ENCODE measurements at regions not wholly inside any gene's neighbourhood (a gene's known extent, or its start where the extent isn't known, plus 50 kb on each side); places are given as distances from the start of the nearest gene placed in this dataset.

DNA sequence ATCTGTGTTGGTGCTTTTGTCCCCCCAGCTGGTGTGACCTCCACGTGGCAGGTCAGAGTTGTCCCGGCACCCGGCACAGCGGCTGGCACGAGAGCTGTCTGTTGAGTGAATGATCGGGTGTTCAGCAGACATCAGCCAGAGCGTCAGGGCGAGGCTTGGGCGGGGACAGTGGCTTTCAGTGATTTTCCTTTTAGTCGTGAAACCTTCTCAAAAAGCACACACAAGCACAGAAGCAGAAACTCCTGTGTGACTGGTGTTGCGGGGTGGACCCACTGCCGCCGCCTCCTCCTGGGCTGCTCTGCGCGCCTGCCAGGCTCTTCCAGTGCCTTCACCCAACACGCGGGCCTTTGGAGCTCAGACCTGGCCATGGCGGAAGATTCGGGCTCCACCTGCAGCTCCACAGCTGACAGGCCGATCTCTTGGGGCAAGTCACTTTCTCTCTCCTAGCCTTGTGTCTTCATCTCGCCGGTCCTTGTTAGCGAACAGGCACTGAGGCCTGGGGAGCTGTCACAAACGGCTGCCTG is 51.4 kb upstream of the HGFAC start:
- TF ChIP-seq NRF1 (IDR thresholded peaks at IDR 0.05; ENCODE audit: low read depth, low read length) (no peak), FOXM1 (IDR thresholded peaks at IDR 0.05; ENCODE audit: low read depth) (no peak), EZH2phosphoT487 (IDR thresholded peaks at IDR 0.05; ENCODE audit: borderline replicate concordance, low read depth) (no peak), SIN3A (IDR thresholded peaks at IDR 0.05; ENCODE audit: borderline replicate concordance, low read depth, low read length) (no peak), SMC3 (IDR thresholded peaks at IDR 0.05; ENCODE audit: low read depth, low read length) (no peak), NFIC (IDR thresholded peaks at IDR 0.05; ENCODE audit: borderline replicate concordance) (no peak), POLR2AphosphoS5 (IDR thresholded peaks at IDR 0.05; ENCODE audit: low read depth, low read length) (no peak), YY1 (IDR thresholded peaks at IDR 0.05; ENCODE audit: low read depth) (no peak), MEF2A (IDR thresholded peaks at IDR 0.05; ENCODE audit: borderline replicate concordance, low read depth) (no peak), ELF1 (IDR thresholded peaks at IDR 0.05) (no peak)
- TF ChIP-seq, protein P1, sequence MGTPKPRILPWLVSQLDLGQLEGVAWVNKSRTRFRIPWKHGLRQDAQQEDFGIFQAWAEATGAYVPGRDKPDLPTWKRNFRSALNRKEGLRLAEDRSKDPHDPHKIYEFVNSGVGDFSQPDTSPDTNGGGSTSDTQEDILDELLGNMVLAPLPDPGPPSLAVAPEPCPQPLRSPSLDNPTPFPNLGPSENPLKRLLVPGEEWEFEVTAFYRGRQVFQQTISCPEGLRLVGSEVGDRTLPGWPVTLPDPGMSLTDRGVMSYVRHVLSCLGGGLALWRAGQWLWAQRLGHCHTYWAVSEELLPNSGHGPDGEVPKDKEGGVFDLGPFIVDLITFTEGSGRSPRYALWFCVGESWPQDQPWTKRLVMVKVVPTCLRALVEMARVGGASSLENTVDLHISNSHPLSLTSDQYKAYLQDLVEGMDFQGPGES (IDR thresholded peaks at IDR 0.05; ENCODE audit: low read depth, low read length), result no peak
- TF ChIP-seq, protein P2, sequence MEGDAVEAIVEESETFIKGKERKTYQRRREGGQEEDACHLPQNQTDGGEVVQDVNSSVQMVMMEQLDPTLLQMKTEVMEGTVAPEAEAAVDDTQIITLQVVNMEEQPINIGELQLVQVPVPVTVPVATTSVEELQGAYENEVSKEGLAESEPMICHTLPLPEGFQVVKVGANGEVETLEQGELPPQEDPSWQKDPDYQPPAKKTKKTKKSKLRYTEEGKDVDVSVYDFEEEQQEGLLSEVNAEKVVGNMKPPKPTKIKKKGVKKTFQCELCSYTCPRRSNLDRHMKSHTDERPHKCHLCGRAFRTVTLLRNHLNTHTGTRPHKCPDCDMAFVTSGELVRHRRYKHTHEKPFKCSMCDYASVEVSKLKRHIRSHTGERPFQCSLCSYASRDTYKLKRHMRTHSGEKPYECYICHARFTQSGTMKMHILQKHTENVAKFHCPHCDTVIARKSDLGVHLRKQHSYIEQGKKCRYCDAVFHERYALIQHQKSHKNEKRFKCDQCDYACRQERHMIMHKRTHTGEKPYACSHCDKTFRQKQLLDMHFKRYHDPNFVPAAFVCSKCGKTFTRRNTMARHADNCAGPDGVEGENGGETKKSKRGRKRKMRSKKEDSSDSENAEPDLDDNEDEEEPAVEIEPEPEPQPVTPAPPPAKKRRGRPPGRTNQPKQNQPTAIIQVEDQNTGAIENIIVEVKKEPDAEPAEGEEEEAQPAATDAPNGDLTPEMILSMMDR (IDR thresholded peaks at IDR 0.05), result no peak
- TF ChIP-seq, protein P3, sequence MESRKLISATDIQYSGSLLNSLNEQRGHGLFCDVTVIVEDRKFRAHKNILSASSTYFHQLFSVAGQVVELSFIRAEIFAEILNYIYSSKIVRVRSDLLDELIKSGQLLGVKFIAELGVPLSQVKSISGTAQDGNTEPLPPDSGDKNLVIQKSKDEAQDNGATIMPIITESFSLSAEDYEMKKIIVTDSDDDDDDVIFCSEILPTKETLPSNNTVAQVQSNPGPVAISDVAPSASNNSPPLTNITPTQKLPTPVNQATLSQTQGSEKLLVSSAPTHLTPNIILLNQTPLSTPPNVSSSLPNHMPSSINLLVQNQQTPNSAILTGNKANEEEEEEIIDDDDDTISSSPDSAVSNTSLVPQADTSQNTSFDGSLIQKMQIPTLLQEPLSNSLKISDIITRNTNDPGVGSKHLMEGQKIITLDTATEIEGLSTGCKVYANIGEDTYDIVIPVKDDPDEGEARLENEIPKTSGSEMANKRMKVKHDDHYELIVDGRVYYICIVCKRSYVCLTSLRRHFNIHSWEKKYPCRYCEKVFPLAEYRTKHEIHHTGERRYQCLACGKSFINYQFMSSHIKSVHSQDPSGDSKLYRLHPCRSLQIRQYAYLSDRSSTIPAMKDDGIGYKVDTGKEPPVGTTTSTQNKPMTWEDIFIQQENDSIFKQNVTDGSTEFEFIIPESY (IDR thresholded peaks at IDR 0.05; ENCODE audit: borderline replicate concordance, low read depth), result no peak
- TF ChIP-seq, protein P4, sequence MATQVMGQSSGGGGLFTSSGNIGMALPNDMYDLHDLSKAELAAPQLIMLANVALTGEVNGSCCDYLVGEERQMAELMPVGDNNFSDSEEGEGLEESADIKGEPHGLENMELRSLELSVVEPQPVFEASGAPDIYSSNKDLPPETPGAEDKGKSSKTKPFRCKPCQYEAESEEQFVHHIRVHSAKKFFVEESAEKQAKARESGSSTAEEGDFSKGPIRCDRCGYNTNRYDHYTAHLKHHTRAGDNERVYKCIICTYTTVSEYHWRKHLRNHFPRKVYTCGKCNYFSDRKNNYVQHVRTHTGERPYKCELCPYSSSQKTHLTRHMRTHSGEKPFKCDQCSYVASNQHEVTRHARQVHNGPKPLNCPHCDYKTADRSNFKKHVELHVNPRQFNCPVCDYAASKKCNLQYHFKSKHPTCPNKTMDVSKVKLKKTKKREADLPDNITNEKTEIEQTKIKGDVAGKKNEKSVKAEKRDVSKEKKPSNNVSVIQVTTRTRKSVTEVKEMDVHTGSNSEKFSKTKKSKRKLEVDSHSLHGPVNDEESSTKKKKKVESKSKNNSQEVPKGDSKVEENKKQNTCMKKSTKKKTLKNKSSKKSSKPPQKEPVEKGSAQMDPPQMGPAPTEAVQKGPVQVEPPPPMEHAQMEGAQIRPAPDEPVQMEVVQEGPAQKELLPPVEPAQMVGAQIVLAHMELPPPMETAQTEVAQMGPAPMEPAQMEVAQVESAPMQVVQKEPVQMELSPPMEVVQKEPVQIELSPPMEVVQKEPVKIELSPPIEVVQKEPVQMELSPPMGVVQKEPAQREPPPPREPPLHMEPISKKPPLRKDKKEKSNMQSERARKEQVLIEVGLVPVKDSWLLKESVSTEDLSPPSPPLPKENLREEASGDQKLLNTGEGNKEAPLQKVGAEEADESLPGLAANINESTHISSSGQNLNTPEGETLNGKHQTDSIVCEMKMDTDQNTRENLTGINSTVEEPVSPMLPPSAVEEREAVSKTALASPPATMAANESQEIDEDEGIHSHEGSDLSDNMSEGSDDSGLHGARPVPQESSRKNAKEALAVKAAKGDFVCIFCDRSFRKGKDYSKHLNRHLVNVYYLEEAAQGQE (IDR thresholded peaks at IDR 0.05; ENCODE audit: low read depth, low read length), result no peak

Measured in SK-N-SH (cell line).